ENCODE measurements at regions not wholly inside any gene's neighbourhood (a gene's known extent, or its start where the extent isn't known, plus 50 kb on each side); places are given as distances from the start of the nearest gene placed in this dataset.

DNA sequence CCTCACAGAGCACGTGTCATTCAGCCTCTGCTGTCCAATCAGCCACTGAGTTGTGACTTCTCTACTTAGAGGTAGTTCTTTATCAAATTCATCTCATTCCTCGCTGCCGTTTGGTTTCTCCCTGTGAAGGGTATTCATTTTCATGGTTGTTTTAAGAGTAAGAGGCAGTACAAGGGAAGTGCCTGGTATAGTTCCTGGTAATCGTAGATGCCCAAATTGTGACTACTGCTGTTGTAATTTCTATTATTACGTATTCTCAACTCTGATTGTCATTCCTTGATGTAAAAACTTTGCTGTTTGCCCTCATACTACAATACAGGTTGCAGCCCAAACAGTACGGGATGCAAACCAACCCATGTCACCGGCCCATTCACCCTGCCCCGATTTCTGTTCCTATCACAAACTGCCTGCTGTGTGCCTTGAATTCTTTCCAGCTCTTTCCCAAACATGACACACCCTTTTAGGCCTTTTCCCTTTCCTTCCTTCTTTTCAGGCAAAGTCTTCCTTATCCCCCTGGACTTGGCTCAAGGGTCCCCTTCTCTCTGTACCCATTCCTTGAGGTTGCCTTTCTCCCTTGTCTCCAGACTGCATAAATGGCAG lies 93.0 kb downstream of the SLC25A47 start:
- TF ChIP-seq POLR2A (IDR thresholded peaks at IDR 0.05): no peak
- TF ChIP-seq CTCF (IDR thresholded peaks at IDR 0.05): no peak
- TF ChIP-seq EP300 (IDR thresholded peaks at IDR 0.05): no peak
- no peak overlapping the region for H3K27ac ChIP-seq
- H3K4me3 ChIP-seq: no peak overlapping the region
- no peaks in the 10 kb centered on the region for H3K27me3 ChIP-seq
- no peaks in the 10 kb centered on the region for H3K9me3 ChIP-seq
- H3K4me1 ChIP-seq: no peaks in the 10 kb centered on the region
- WGBS, 2 donors: 84 to 91% methylated on average over 8 of the region's 8 CpGs
- H3K36me3 ChIP-seq: no peaks in the 10 kb centered on the region
- DNase-seq (ENCODE audit: low spot score in 2 of 2): no peak

GRCh38 chr14:100416921-100417860 lies 94.1 kb downstream of the SLC25A47 start:
- TF ChIP-seq EP300 (IDR thresholded peaks at IDR 0.05) (no peak), POLR2A (IDR thresholded peaks at IDR 0.05) (no peak), CTCF (IDR thresholded peaks at IDR 0.05) (peak in 3 of 5 experiments; percentile 19 to 50 (median 26))
- Histone ChIP-seq H3K27me3 (no peaks in the 10 kb centered on the region), H3K9me3 (no peaks in the 10 kb centered on the region), H3K36me3 (no peaks in the 10 kb centered on the region), H3K4me3 (no peak overlapping the region), H3K4me1 (no peaks in the 10 kb centered on the region), H3K27ac (no peak overlapping the region)
- peak in 1 of 2 donors; percentile 41 for DNase-seq (ENCODE audit: low spot score in 2 of 2)
- WGBS, 2 donors: 58 to 71% methylated on average over 12 to 13 of the region's 13 CpGs

GRCh38 chr14:100419856-100420255 lies 96.7 kb downstream of the SLC25A47 start:
- DNase-seq (ENCODE audit: low spot score in 2 of 2): no peak
- Histone ChIP-seq H3K27ac (no peak overlapping the region), H3K36me3 (no peaks in the 10 kb centered on the region), H3K9me3 (no peaks in the 10 kb centered on the region), H3K4me3 (no peak overlapping the region), H3K4me1 (peaks cover 0 to 6% (median 0%) of the 10 kb centered on the region in 4 donors), H3K27me3 (no peaks in the 10 kb centered on the region)
- no peak for TF ChIP-seq EP300 (IDR thresholded peaks at IDR 0.05)
- TF ChIP-seq POLR2A (IDR thresholded peaks at IDR 0.05): no peak
- TF ChIP-seq CTCF (IDR thresholded peaks at IDR 0.05): no peak
- WGBS, 2 donors: 92 to 96% methylated on average over 4 of the region's 4 CpGs

DNA sequence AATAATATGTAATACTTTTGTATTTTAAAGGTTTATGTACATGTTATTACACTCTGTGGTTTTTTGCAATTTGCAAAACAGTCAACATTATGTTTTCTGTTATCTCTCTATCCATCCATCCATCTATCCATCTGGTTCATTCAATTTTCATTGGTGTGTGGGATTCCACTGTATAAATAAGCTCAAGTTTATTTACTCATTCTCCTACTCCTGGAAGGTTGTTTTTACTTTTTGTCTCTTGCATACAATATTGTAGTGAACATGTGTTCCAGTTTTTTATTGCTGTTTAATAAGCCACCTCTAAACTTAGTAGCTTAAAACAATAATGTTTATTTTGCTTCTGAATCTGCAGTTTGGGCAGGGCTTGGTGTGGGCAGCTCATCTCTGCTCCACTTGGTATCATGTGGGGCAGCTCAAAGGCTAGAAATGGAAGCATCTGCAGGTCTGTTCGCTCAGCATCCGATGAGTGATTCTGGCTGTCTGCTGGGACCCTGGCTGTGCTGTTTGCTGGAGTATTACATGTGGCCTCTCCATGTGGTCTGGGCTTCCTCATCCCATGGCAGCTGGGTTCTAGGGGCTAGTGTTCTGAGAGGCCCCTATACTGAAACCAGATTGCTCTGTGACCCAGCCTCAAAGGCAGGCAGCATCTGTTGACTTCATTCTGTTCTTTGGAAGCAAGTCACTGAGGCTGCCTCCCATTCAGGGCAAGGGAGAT lies 98.8 kb downstream of the SLC25A47 start:
- TF ChIP-seq POLR2A (IDR thresholded peaks at IDR 0.05) (no peak), CTCF (IDR thresholded peaks at IDR 0.05) (no peak), EP300 (IDR thresholded peaks at IDR 0.05) (no peak)
- H3K9me3 ChIP-seq: no peaks in the 10 kb centered on the region

More for the DNA sequence above, 98.8 kb downstream of the SLC25A47 start:
- 60 to 72% methylated on average over 2 of the region's 2 CpGs for WGBS, 2 donors
- Histone ChIP-seq H3K4me1 (peaks cover 0 to 6% (median 0%) of the 10 kb centered on the region in 4 donors), H3K36me3 (no peaks in the 10 kb centered on the region), H3K27me3 (no peaks in the 10 kb centered on the region), H3K27ac (no peak overlapping the region), H3K4me3 (no peak overlapping the region)
- no peak for DNase-seq (ENCODE audit: low spot score in 2 of 2)

All from tibial nerve (tissue), 4 donors.